IMR-90 (cell line): ENCODE measurements at regions not wholly inside any gene's neighbourhood (a gene's known extent, or its start where the extent isn't known, plus 50 kb on each side); places are given as distances from the start of the nearest gene placed in this dataset.
A peak's percentile ranks its signal among the peaks of the same experiment; 100 is the strongest.

Experiments used
- ATAC-seq: fragments of 200-7000 bp; cut with Tn5 transposase; 2 replicates; pipeline ENCODE4 v1.9.1; 2020; ENCODE audit warnings: low read depth, mild to moderate bottlenecking, moderate library complexity
- BruUV-seq: library from RNA; stranded (reverse); fragments of 400-500 nt; replicated peaks from 2 replicates; lab custom pipeline; 2021; lab: Mats Ljungman, UMichigan
- CTCF ChIA-PET: fragments of 300-600 bp; formaldehyde crosslinking; extraction: SDS; loops from one replicate; lab custom pipeline; 2021; ENCODE audit warnings: antibody characterized with exemption; lab: Yijun Ruan, JAX
- POLR2A ChIA-PET: fragments of 300-600 bp; sonication (Branson Sonifier 250); formaldehyde crosslinking; loops from one replicate; lab custom pipeline; 2022; ENCODE audit warnings: antibody characterized with exemption; ENCODE audit not compliant: unreplicated experiment; lab: Charles Lee
- DNase-seq: peaks from one replicate; pipeline ENCODE4 v3.0.0; 2013
- H2AFZ ChIP-seq: replicated peaks from 2 replicates; pipeline ENCODE3; 2013; ENCODE audit warnings: low read length, mild to moderate bottlenecking; ENCODE audit not compliant: poor library complexity
- H2AK5ac ChIP-seq: 2 replicates; pipeline ENCODE4 v1.6.1; 2013; ENCODE audit warnings: low read depth, low read length, inconsistent platforms
- H2AK9ac ChIP-seq: replicated peaks from 2 replicates; pipeline ENCODE3; 2013; ENCODE audit warnings: mild to moderate bottlenecking, low read depth, low read length, moderate library complexity; ENCODE audit not compliant: poor library complexity
- H2BK120ac ChIP-seq: 2 replicates; pipeline ENCODE4 v1.6.1; 2013; ENCODE audit warnings: low read depth, low read length, inconsistent platforms
- H2BK15ac ChIP-seq: 3 replicates; pipeline ENCODE4 v1.6.1; 2013; ENCODE audit warnings: low read depth, low read length, inconsistent platforms
- H2BK20ac ChIP-seq: 2 replicates; pipeline ENCODE4 v1.6.1; 2013; ENCODE audit warnings: low read depth, mild to moderate bottlenecking, inconsistent platforms, low read length, moderate library complexity
- H2BK5ac ChIP-seq: 2 replicates; pipeline ENCODE4 v1.6.1; 2013; ENCODE audit warnings: mild to moderate bottlenecking, low read depth, low read length, inconsistent platforms; ENCODE audit not compliant: poor library complexity, severe bottlenecking
- H3K14ac ChIP-seq: replicated peaks from 2 replicates; pipeline ENCODE4 v1.6.1; 2013; ENCODE audit warnings: low read depth, low read length, inconsistent platforms
- H3K18ac ChIP-seq: 2 replicates; pipeline ENCODE4 v1.6.1; 2013; ENCODE audit warnings: low read depth, low read length, control low read depth
- H3K23ac ChIP-seq: 2 replicates; pipeline ENCODE4 v1.6.1; 2013; ENCODE audit warnings: low read depth, low read length, inconsistent platforms
- H3K27ac ChIP-seq: 2 replicates; pipeline ENCODE4 v1.5.1; 2013; ENCODE audit warnings: mild to moderate bottlenecking, control low read depth, low read length; ENCODE audit not compliant: insufficient read depth
- H3K27me3 ChIP-seq: 2 replicates; pipeline ENCODE4 v1.6.1; 2013; ENCODE audit warnings: low read length; ENCODE audit not compliant: control insufficient read depth, insufficient read depth
- H3K36me3 ChIP-seq: 2 replicates; pipeline ENCODE4 v1.6.1; 2013; ENCODE audit warnings: low read length, mixed read lengths; ENCODE audit not compliant: control insufficient read depth, insufficient read depth
- H3K4ac ChIP-seq: 2 replicates; pipeline ENCODE4 v1.6.1; 2013; ENCODE audit warnings: low read depth, low read length, inconsistent platforms
- H3K4me1 ChIP-seq: 2 replicates; pipeline ENCODE4 v1.6.1; 2013; ENCODE audit warnings: low read length, mixed read lengths; ENCODE audit not compliant: control insufficient read depth, insufficient read depth
- H3K4me2 ChIP-seq: 2 replicates; pipeline ENCODE4 v1.6.1; 2013; ENCODE audit warnings: low read depth, mild to moderate bottlenecking, control low read depth, low read length, moderate library complexity
- H3K4me3 ChIP-seq: 2 replicates; pipeline ENCODE4 v1.5.1; 2013; ENCODE audit warnings: low read depth, mild to moderate bottlenecking, control low read depth, low read length, moderate library complexity; ENCODE audit not compliant: insufficient read depth
- H3K56ac ChIP-seq: 2 replicates; pipeline ENCODE4 v1.6.1; 2013; ENCODE audit warnings: low read length, inconsistent platforms; ENCODE audit not compliant: insufficient read depth; ENCODE audit errors: extremely low read depth
- H3K79me1 ChIP-seq, 2 experiments: 2 replicates each; pipeline ENCODE4 v1.6.1; 2013; ENCODE audit warnings: low read length in 2 of 2, inconsistent platforms in 1 of 2, low read depth in 1 of 2
- H3K9ac ChIP-seq: 2 replicates; pipeline ENCODE4 v1.6.1; 2013; ENCODE audit warnings: low read depth, low read length, control low read depth
- H3K9me1 ChIP-seq: 2 replicates; pipeline ENCODE4 v1.6.1; 2013; ENCODE audit warnings: low read length, inconsistent platforms; ENCODE audit not compliant: insufficient read depth
- H3K9me3 ChIP-seq: 2 replicates; pipeline ENCODE4 v1.6.1; 2013; ENCODE audit warnings: low read length; ENCODE audit not compliant: control insufficient read depth, insufficient read depth
- H4K20me1 ChIP-seq: 2 replicates; pipeline ENCODE4 v1.6.1; 2013; ENCODE audit warnings: low read length, inconsistent platforms; ENCODE audit not compliant: insufficient read depth
- H4K5ac ChIP-seq: 2 replicates; pipeline ENCODE4 v1.6.1; 2013; ENCODE audit warnings: mild to moderate bottlenecking, low read depth, low read length, control low read depth
- H4K8ac ChIP-seq, 2 experiments: 2 replicates each; pipeline ENCODE4 v1.6.1; 2013; ENCODE audit warnings: low read depth in 2 of 2, low read length in 2 of 2, control low read depth in 1 of 2, inconsistent platforms in 1 of 2
- H4K91ac ChIP-seq: 2 replicates; pipeline ENCODE4 v1.6.1; 2013; ENCODE audit warnings: low read depth, low read length, inconsistent platforms; ENCODE audit not compliant: insufficient read depth
- CHD1 ChIP-seq: IDR thresholded peaks from 2 replicates; pipeline ENCODE4 v1.6.1; 2012; ENCODE audit warnings: low read depth, low read length, improper control_type of control experiment
- CTCF ChIP-seq: conservative IDR thresholded peaks from 2 replicates; pipeline ENCODE4 v1.5.1; 2012; ENCODE audit warnings: mild to moderate bottlenecking, low read depth, low read length, improper control_type of control experiment
- ELK1 ChIP-seq: fragments of 150-350 bp; IDR thresholded peaks from 2 replicates; pipeline ENCODE4 v1.6.1; 2016; ENCODE audit warnings: low read depth, mild to moderate bottlenecking, low read length, moderate library complexity, borderline replicate concordance
- RAD21 ChIP-seq: IDR thresholded peaks from 2 replicates; pipeline ENCODE4 v1.6.1; 2012; ENCODE audit warnings: low read length, improper control_type of control experiment
- SMC3 ChIP-seq: fragments of 150-350 bp; IDR thresholded peaks from 2 replicates; pipeline ENCODE4 v1.6.1; 2016; ENCODE audit warnings: low read depth, mild to moderate bottlenecking, antibody characterized with exemption, low read length, moderate library complexity
- WGBS, 2 experiments: methylation state at CpG; one replicate each; pipeline versions ENCODE4 v1.1.5 to v1.1.7; 2013; ENCODE audit warnings: missing lambda C conversion rate in 2 of 2; ENCODE audit not compliant: insufficient read length in 1 of 2; ENCODE audit errors: extremely low coverage in 2 of 2; 5-methylcytosine and 5-hydroxymethylcytosine counted together
- dilution Hi-C: fragments of 300-500 bp; cut with HindIII; formaldehyde crosslinking; loops from one replicate; pipeline ENCODE4 v1.14.3; 2018; ENCODE audit warnings: low sequenced_read_pairs; ENCODE audit not compliant: unreplicated experiment
- in situ Hi-C: fragments of 300-500 bp; cut with MboI; formaldehyde crosslinking; loops from 3 replicates; pipeline ENCODE4 v1.14.3; 2019; ENCODE audit warnings: low sequenced_read_pairs, inconsistent platforms, mixed read lengths
- intact Hi-C: fragments of 100-400 bp; cut with micrococcal nuclease; formaldehyde crosslinking; loops from 2 replicates; pipeline ENCODE4 v1.10.0; 2022

- H2BK120ac ChIP-seq, result no peak overlapping the region
- no peak overlapping the region for H3K4ac ChIP-seq
- H3K36me3 ChIP-seq, result no peaks in the 10 kb centered on the region
- no peak overlapping the region for H4K91ac ChIP-seq
- no peaks in the 10 kb centered on the region for H3K27me3 ChIP-seq
- dilution Hi-C loops (no loop called here), in situ Hi-C loops (loop anchor here (10.0 kb wide), 1 partner anchor 437 kb away; no protein-coding TSS in a partner anchor), intact Hi-C loops (loop anchor here (1.0 to 2.0 kb wide), 2 partner anchors 435 to 529 kb away; no protein-coding TSS in a partner anchor)
- no peak overlapping the region for H2BK5ac ChIP-seq
- H2BK20ac ChIP-seq, result no peak overlapping the region
- no peak overlapping the region for H2AK9ac ChIP-seq
- H3K4me2 ChIP-seq, result no peak overlapping the region
- TF ChIP-seq CTCF (peak; percentile 68), CHD1 (no peak), RAD21 (peak; percentile 58), ELK1 (no peak), SMC3 (peak; percentile 65)
- WGBS, 2 experiments, result no CpG with 5 or more reads among the region's 4 CpGs
- H3K9ac ChIP-seq, result no peak overlapping the region
- H2AFZ ChIP-seq, result no peak overlapping the region
- H4K20me1 ChIP-seq, result no peaks in the 10 kb centered on the region
- ATAC-seq (peak; percentile 70), DNase-seq (peak; percentile 47)
- no peak overlapping the region for H3K56ac ChIP-seq
- no peaks in the 10 kb centered on the region for H3K9me1 ChIP-seq
- H3K23ac ChIP-seq, result no peak overlapping the region
- H2BK15ac ChIP-seq, result no peak overlapping the region
- H4K8ac ChIP-seq, result no peak overlapping the region
- no peaks in the 10 kb centered on the region for H3K4me1 ChIP-seq
- no peak overlapping the region for H3K14ac ChIP-seq
- no peak overlapping the region for H4K5ac ChIP-seq
- no peaks in the 10 kb centered on the region for H3K9me3 ChIP-seq
- no peaks in the 10 kb centered on the region for H3K79me1 ChIP-seq
- CTCF ChIA-PET, result interaction anchor here (0.7 to 1.0 kb wide), 3 partner anchors 8 to 113 kb away, joined by 3 read pairs; no protein-coding TSS in a partner anchor
- no peak overlapping the region for H3K18ac ChIP-seq
- no peak overlapping the region for H2AK5ac ChIP-seq
- no peak overlapping the region for H3K27ac ChIP-seq
- POLR2A ChIA-PET, result no interaction called here
- H3K4me3 ChIP-seq, result no peak overlapping the region
- no TSS peak for BruUV-seq
These were observed 455.0 kb upstream of the GJE1 start for GRCh38 chr6:141677598-141678211.
